CD4-positive, alpha-beta T cell (primary cell): ENCODE measurements at regions not wholly inside any gene's neighbourhood (a gene's known extent, or its start where the extent isn't known, plus 50 kb on each side); places are given as distances from the start of the nearest gene placed in this dataset.

ENCODE experiments used
- ATAC-seq: fragments of 200-7000 bp; cut with Tn5 transposase; one replicate; pipeline ENCODE4 v1.10.0; 2022; ENCODE audit warnings: mild to moderate bottlenecking; ENCODE audit not compliant: poor library complexity
- CTCF ChIA-PET: fragments of 350-600 bp; sonication (Branson Sonifier 250); formaldehyde crosslinking; loops from one replicate; lab custom pipeline; 2021; ENCODE audit warnings: antibody characterized with exemption, inconsistent platforms; lab: Charles Lee
- POLR2A ChIA-PET: fragments of 350-600 bp; sonication (Branson Sonifier 250); formaldehyde crosslinking; loops from one replicate; lab custom pipeline; 2021; ENCODE audit warnings: antibody characterized with exemption, inconsistent platforms; lab: Charles Lee
- DNase-seq, 14 experiments: peaks; one replicate each; pipeline ENCODE4 v3.0.0-alpha.2; 2013 to 2020; ENCODE audit warnings: mixed read lengths in 2 of 14
- H3K27ac ChIP-seq, 2 donors: one replicate each; pipeline versions ENCODE4 v1.5.1 to v1.7.0; 2013; ENCODE audit warnings: low read length in 2 of 2, low read depth in 1 of 2, mild to moderate bottlenecking in 1 of 2
- H3K27me3 ChIP-seq, 2 experiments: 1 replicate in 1 of 2; 2 replicates in 1 of 2; pipeline versions ENCODE4 v1.6.1 to v1.7.0; 2013; ENCODE audit warnings: low read length in 2 of 2, control low read depth in 1 of 2, mild to moderate bottlenecking in 1 of 2, moderate library complexity in 1 of 2; ENCODE audit not compliant: insufficient read depth in 2 of 2, control insufficient read depth in 1 of 2
- H3K36me3 ChIP-seq: one replicate; pipeline ENCODE4 v1.6.1; 2013; ENCODE audit warnings: low read length, control low read depth; ENCODE audit not compliant: insufficient read depth
- H3K4me1 ChIP-seq: one replicate; pipeline ENCODE4 v1.6.1; 2013; ENCODE audit warnings: low read length, control low read depth; ENCODE audit not compliant: insufficient read depth
- H3K4me3 ChIP-seq: one replicate; pipeline ENCODE4 v1.5.1; 2013; ENCODE audit warnings: mild to moderate bottlenecking, low read length, moderate library complexity
- H3K9me3 ChIP-seq, 2 experiments: 1 replicate in 1 of 2; 2 replicates in 1 of 2; pipeline versions ENCODE4 v1.6.1 to v1.7.0; 2013; ENCODE audit warnings: low read length in 2 of 2, mild to moderate bottlenecking in 2 of 2, control low read depth in 1 of 2, moderate library complexity in 1 of 2; ENCODE audit not compliant: control insufficient read depth in 1 of 2, insufficient read depth in 1 of 2
- H3K27ac Mint-ChIP-seq: one replicate; pipeline ENCODE4 v1.8.0; 2020; ENCODE audit warnings: mixed read lengths
- H3K27me3 Mint-ChIP-seq: one replicate; pipeline ENCODE4 v1.8.0; 2021; ENCODE audit warnings: mixed read lengths
- H3K36me3 Mint-ChIP-seq: one replicate; pipeline ENCODE4 v1.8.0; 2021; ENCODE audit warnings: low read depth, mixed read lengths
- H3K4me1 Mint-ChIP-seq: one replicate; pipeline ENCODE4 v1.8.0; 2021; ENCODE audit warnings: low read depth, mixed read lengths
- H3K4me3 Mint-ChIP-seq: one replicate; pipeline ENCODE4 v1.8.0; 2020; ENCODE audit warnings: mild to moderate bottlenecking, mixed read lengths
- H3K9me3 Mint-ChIP-seq: one replicate; pipeline ENCODE4 v1.8.0; 2020; ENCODE audit warnings: mixed read lengths
- CTCF ChIP-seq: fragments of 200-600 bp; IDR thresholded peaks from one replicate; pipeline ENCODE4 v1.8.0; 2022; ENCODE audit warnings: antibody characterized with exemption, mild to moderate bottlenecking
- intact Hi-C, 2 experiments: fragments of 100-400 bp; cut with DNase I in 1 of 2; cut with micrococcal nuclease in 1 of 2; formaldehyde crosslinking; loops; one replicate each; pipeline versions ENCODE4 v1.15.1 to v1.9.0; 2023 to 2025; cut with DNase I, micrococcal nuclease

- Mint-ChIP-seq H3K36me3 (no peaks in the 10 kb centered on the region), H3K9me3 (no peaks in the 10 kb centered on the region), H3K4me1 (no peaks in the 10 kb centered on the region), H3K4me3 (no peak overlapping the region), H3K27me3 (peaks cover 11% of the 10 kb centered on the region), H3K27ac (no peak overlapping the region)
- ChIA-PET POLR2A (no interaction called here), CTCF (no interaction called here)
- DNase-seq (no peak), ATAC-seq (no peak)
- Histone ChIP-seq H3K36me3 (no peaks in the 10 kb centered on the region), H3K27ac (no peak overlapping the region), H3K9me3 (no peaks in the 10 kb centered on the region), H3K4me3 (no peak overlapping the region), H3K27me3 (no peaks in the 10 kb centered on the region), H3K4me1 (no peaks in the 10 kb centered on the region)
- TF ChIP-seq CTCF = no peak
- intact Hi-C loops = no loop called here
Measured at GRCh38 chr6:54041239-54041638, 70.0 kb upstream of the MLIP start.

GRCh38 chr6:54043360-54043759 is 67.9 kb upstream of the MLIP start:
- H3K27me3 ChIP-seq = no peaks in the 10 kb centered on the region
- ChIA-PET POLR2A (no interaction called here), CTCF (no interaction called here)
- Mint-ChIP-seq H3K27ac (no peak overlapping the region), H3K36me3 (no peaks in the 10 kb centered on the region), H3K4me3 (no peak overlapping the region), H3K27me3 (peaks cover 11% of the 10 kb centered on the region), H3K4me1 (no peaks in the 10 kb centered on the region), H3K9me3 (no peaks in the 10 kb centered on the region)
- DNase-seq = no peak
- no peaks in the 10 kb centered on the region for H3K9me3 ChIP-seq
- intact Hi-C loops = no loop called here
- TF ChIP-seq CTCF = no peak
- no peak overlapping the region for H3K27ac ChIP-seq
- H3K4me1 ChIP-seq = no peaks in the 10 kb centered on the region
- H3K4me3 ChIP-seq = no peak overlapping the region
- no peak for ATAC-seq
- H3K36me3 ChIP-seq = no peaks in the 10 kb centered on the region

GRCh38 chr6:54044059-54044458 is 67.2 kb upstream of the MLIP start:
- ChIA-PET POLR2A (no interaction called here), CTCF (no interaction called here)
- TF ChIP-seq CTCF = no peak
- no peaks in the 10 kb centered on the region for H3K9me3 ChIP-seq
- Mint-ChIP-seq H3K9me3 (no peaks in the 10 kb centered on the region), H3K4me3 (no peak overlapping the region), H3K27ac (no peak overlapping the region), H3K4me1 (no peaks in the 10 kb centered on the region), H3K27me3 (peaks cover 11% of the 10 kb centered on the region), H3K36me3 (no peaks in the 10 kb centered on the region)
- H3K4me3 ChIP-seq = no peak overlapping the region
- no peak for ATAC-seq
- H3K27me3 ChIP-seq = no peaks in the 10 kb centered on the region
- H3K36me3 ChIP-seq = no peaks in the 10 kb centered on the region
- intact Hi-C loops = no loop called here
- H3K4me1 ChIP-seq = no peaks in the 10 kb centered on the region
- H3K27ac ChIP-seq = no peak overlapping the region
- no peak for DNase-seq
